Limb (tissue), 2 donors: ENCODE measurements at regions not wholly inside any gene's neighbourhood (a gene's known extent, or its start where the extent isn't known, plus 50 kb on each side); places are given as distances from the start of the nearest gene placed in this dataset.
"Not testable (repeated sequence)": the region's sequence is repeated elsewhere in the genome, so short reads cannot be mapped to it uniquely, and the experiment has no call there.

Experiments
- DNase-seq, 2 donors: peaks; one replicate each; pipeline ENCODE4 v3.0.0-alpha.2; 2016; ENCODE audit errors: extremely low spot score in 2 of 2

- DNase-seq = not testable (repeated sequence)
Observed at GRCh38 chr15:24145070-24145469, 458.0 kb upstream of the NDN start.

DNA sequence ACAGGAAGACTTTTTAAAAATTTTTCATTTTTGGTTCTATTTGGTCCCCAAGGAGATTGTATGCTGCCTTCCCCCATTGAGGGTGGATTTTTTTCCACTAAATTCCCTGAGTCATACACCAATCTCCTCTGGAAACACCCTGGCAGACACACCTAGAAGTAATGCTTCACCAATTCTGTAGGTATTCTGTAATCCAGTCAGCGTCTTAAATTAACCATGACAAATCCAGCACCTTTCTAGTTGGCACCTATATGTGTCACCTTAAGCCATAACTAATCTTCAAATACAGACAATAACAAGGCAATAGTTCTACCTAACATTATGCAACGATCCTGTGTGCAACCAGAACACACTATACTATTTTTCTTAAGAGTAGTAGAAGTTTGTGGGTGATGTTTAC, 459.1 kb upstream of the NDN start:
- DNase-seq = no peak

DNA sequence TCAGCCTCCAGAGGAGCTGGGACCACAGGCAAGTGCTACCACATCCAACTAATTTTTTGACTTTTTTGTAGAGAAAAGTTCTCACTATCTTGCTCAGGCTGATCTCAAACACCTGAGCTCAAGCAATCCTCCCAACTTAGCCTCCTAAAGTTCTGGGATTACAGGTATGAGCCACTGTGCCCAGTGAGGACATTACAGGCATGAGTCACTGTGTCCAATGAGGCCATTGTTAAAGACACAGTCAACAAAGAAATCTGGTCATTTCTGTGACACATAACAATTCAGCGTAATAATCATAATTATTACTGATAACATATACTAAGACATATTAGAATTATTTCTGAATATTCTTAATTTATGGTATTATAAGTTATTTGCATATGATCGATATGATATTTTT, 463.4 kb upstream of the NDN start:
- no peak for DNase-seq

DNA sequence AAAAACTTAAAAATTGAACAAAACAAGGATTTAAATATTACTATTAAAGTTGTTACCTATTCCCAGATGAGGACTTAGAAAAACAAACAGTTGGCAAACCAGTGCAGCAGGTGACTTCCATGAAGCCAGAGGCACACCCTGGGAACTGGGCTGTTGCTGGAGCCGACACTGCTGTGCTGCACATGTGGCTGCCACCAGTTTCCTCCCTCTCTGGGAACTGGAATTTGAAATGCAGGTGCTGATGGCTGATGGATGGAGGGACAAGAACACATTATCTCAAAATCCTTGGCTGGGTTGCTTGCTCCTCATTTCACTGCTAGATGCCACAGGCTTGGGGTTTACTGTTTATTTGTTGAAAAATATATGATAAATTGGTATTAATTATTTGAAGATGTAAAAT, 471.2 kb upstream of the NDN start:
- not testable (repeated sequence) for DNase-seq

GRCh38 chr15:24165512-24165911, 478.4 kb upstream of the NDN start:
- DNase-seq = not testable (repeated sequence)

- DNase-seq = not testable (repeated sequence)
Observed at GRCh38 chr15:24202297-24202696, 473.3 kb upstream of the NPAP1 start.

DNA sequence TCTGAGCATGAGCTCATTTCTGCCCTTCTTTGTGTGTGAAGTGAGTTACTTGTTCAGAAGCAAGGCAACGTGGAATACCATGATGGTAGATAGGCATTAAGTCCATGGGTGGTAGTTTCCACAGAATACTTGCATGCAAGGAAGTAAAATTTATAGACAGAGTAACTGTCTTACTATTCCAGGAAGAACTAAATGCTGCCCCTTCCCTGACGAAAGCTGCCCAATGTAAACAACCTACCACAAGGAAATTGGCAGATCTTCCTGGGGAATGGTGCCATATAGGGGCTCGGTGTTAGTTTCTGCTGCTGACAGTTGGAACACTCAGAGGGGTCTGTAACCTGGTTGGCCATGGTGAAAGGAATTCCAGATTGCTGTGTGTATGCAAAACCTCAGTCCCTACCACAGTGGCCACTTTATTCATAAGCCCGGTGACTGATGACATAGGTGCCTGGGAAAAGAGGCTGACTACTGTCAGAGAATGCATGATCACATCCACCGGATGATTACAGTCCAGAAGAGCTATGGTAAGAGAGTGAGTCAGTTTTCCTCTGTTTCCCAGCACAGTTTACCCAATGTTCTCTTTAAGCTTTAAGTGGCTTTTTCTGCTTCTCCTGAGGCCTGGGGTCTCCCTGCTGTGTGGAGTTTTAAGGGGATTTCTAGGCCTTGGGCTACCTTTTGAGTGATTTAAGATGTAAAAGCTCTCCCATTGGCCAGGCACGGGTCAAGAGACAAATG, 463.7 kb upstream of the NPAP1 start:
- DNase-seq = not testable (repeated sequence)

DNA sequence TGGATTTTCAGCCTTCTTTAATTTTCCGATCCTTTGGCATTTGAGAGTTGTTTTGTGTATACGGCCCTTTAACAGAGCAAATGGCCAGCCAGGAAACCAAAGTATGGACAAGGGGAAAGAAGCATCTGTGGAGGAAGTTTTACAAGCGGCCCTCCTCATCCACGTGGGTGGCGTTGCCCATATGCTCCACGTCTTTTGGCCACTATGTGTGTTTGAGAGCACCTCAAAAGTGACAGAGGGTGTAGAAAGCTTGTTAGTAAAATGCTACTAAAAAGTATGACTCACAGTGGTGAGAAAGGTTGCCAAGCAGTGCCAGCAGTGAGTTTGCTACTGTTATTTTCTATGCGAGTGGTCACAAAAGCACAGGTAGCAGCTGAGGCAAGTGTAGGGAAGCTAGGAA, 451.8 kb upstream of the NPAP1 start:
- no peak for DNase-seq

DNA sequence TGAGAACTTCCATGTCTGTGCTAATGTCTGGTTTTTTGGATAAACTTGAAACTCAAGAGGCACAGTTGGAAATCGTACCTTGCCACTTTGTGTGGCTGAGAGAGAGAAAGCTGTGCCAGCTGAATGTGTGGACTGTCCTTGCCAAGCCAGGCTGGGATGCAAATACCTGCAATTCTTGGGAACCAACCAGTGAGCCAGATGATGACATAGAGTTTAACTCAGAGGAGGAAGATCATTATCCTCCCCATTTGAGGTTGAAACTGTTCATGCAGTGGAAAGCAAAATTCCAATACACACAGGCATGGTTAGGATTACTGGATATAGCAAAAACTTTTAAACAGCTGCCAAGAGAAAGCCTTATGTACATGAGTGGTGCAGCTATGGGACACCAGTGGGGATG, 451.4 kb upstream of the NPAP1 start:
- no peak for DNase-seq

- DNase-seq = not testable (repeated sequence)
Observed at GRCh38 chr15:24228922-24229321, 446.7 kb upstream of the NPAP1 start.

- DNase-seq = not testable (repeated sequence)
Observed at GRCh38 chr15:24233134-24233533, 442.4 kb upstream of the NPAP1 start.

DNA sequence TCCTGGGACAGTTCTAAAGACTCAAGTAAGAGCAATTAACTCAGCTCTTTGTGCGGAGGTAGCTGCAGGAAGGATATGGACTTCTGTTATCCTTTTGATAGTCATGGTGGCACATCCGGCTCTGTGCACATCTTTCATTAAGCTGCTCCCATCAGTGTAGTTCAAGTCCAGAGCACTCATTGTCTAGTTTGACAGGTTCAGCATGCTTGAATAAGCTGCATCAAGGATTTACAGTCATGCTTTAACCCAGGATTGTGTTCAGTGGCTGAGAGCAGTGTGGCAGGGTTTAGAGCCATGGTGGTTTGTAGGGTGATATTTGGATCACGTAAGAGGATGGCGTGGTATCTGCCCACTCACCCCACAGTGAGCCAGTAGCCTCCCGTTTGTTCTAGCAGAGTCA, 435.0 kb upstream of the NPAP1 start:
- not testable (repeated sequence) for DNase-seq

- DNase-seq = not testable (repeated sequence)
Observed at GRCh38 chr15:24259106-24259505, 416.5 kb upstream of the NPAP1 start.

- DNase-seq = not testable (repeated sequence)
Observed at GRCh38 chr15:24260407-24260806, 415.2 kb upstream of the NPAP1 start.

DNA sequence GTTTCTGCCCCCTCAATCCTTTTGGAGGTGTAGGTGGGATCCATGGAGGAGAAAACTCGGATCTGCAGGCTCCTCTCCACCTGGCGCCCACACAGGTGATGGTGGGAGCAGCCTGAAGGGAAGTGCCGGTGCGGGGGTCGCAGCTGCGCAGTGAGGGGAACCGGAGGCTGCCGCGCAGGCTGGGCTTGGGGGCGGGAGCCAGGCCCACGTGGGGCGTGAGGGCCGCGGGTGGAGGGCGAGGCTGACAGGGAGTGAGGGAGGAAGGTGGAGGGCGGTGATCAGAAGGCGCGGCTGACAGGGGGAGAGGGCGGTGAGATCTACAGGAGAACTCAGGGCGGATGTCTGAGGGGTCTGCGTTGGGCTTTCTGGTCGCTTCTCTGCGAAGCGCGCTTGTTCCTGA, 414.7 kb upstream of the NPAP1 start:
- DNase-seq = not testable (repeated sequence)

DNA sequence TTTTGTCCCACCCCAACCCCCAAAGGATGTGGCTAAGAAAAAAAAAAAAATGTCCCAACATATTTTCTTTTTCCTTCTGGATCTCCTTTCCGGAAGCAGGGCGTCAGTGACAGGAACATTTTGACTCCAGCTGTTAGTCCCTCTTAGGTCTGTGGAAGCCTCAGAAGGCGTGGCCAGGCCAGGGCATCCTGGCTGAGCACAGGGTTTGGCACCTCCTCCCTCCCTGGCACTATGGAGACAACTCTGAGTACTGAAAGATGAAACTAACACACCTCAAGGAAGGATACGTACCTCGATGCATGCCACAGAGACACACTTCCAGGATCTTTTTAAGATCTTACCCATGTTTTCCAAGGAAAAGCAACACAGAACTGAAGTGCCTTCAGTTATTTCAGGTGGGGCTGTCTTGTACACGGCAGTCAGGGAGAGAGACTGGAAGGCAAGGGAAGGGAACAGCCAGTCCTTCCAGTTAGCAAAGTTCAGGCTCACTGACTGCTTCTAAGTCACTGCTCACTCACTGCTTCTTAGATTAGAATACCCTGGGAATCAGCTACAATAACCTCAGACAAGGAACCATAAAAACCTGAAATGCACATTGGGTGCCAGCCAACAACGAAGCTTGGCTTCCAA, 406.9 kb upstream of the NPAP1 start:
- not testable (repeated sequence) for DNase-seq

DNA sequence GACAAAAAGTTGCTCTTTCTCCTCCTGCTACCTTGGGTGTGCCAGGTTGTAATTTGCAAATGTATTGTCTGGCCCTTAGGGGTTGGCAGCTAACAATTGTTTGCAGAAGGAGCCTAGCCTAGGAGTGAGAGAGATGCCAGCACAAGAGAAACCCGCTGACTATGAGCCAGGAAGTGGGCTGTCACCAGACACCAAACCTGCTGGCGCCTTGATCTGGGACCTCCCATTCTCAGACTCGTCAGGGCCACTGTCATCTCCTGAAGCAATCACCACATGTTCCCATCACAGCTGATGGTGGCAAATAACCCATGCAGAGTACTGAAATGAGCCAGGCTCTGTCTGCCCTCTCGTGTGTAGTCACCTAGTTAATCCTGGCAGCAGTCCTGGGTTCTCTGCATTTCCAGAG, 406.4 kb upstream of the NPAP1 start:
- peak in 1 of 2 donors; percentile 25 for DNase-seq

- no peak for DNase-seq
Observed at GRCh38 chr15:24269923-24270322, 405.7 kb upstream of the NPAP1 start.

DNA sequence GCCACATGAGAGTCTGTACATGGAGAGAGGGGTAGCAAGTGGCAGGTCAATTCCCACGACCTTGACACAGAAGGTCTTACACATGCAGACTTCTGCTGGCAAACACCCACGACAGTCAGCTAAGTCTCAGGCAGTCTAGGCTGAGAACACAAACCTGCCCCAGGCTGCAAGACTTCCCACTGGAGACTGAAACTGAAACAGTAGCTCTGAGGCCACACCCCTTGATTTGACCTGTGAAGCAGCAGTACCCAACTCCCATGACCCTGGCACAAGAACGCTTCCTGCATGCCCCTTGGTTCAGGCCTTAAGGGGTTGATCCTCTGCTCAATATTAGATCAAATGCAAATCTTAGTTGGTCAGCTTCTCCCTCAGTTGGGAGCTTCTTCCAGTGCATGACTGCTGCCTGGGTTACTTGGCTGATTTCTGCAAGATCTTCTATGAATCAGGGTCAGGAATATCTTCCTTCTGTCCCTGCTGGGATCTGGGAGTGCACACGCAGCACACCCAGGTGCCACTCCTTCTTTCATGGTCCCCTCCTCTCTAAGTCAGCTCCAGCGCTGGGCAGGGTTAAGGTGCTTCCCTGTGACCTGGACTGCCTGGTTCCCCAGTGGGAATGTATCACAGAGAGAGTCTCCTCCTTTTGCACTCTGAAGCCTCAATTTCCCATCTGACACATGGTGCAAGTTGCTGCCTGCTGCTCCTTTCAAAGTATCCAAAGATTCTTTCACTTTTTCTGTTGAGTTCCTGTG, 403.9 kb upstream of the NPAP1 start:
- not testable (repeated sequence) for DNase-seq

GRCh38 chr15:24292837-24293236, 382.7 kb upstream of the NPAP1 start:
- DNase-seq = no peak

DNA sequence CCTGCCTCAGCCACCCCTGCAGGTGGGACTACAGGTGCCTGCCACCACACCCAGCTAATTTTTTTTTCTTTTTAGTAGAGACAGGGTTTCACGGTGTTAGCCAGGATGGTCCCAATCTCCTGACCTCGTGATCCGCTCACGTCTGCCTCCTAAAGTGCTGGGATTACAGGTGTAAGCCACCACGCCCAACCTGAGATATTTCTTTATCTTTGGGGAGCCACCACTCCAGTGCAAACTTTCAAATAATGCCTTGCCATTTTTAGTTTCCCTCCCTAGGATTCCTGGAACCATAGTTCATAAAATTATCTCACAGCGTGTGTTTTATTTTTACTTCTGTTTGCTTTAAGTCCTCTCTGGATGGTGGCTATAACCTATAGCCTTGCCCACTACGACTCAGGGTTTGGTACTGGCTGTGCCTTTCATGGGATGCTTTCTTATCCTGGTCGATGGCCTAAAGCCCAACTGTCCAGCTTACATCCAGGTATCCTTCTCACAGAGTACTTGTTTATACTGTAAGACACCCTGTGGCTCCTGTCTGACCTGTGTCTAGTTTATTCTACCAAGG, 374.7 kb upstream of the NPAP1 start:
- DNase-seq = not testable (repeated sequence)

GRCh38 chr15:24301999-24302398, 373.6 kb upstream of the NPAP1 start:
- not testable (repeated sequence) for DNase-seq
